Heart right ventricle (tissue), 16 donors: ENCODE measurements at regions not wholly inside any gene's neighbourhood (a gene's known extent, or its start where the extent isn't known, plus 50 kb on each side); places are given as distances from the start of the nearest gene placed in this dataset.

Source experiments
- ATAC-seq, 8 donors: fragments of 200-7000 bp; cut with Tn5 transposase; one replicate each; pipeline ENCODE4 v1.9.1; 2020; ENCODE audit warnings: mild to moderate bottlenecking in 8 of 8, moderate library complexity in 8 of 8, moderate number of reproducible peaks in 1 of 8
- DNase-seq, 2 donors: peaks; one replicate each; pipeline ENCODE4 v3.0.0-alpha.2; 2020
- H3K27ac ChIP-seq, 10 donors: fragments of 200-600 bp; sonication (generic) in 2 of 10; one replicate each; pipeline versions ENCODE4 v1.5.0 to v1.8.0; 2020 to 2022; ENCODE audit warnings: mild to moderate bottlenecking in 3 of 10
- H3K27me3 ChIP-seq, 7 donors: fragments of 200-600 bp; one replicate each; pipeline ENCODE4 v1.8.0; 2021 to 2022; ENCODE audit warnings: mild to moderate bottlenecking in 2 of 7
- H3K36me3 ChIP-seq, 9 donors: fragments of 200-600 bp; sonication (generic) in 1 of 9; one replicate each; pipeline versions ENCODE4 v1.5.0 to v1.8.0; 2020 to 2022; ENCODE audit warnings: mild to moderate bottlenecking in 2 of 9
- H3K4me1 ChIP-seq, 9 donors: fragments of 200-600 bp; sonication (generic) in 1 of 9; one replicate each; pipeline versions ENCODE4 v1.5.0 to v1.8.0; 2020 to 2022; ENCODE audit warnings: mild to moderate bottlenecking in 4 of 9
- H3K4me3 ChIP-seq, 10 donors: fragments of 200-600 bp; sonication (generic) in 2 of 10; one replicate each; pipeline versions ENCODE4 v1.5.0 to v1.8.0; 2020 to 2022; ENCODE audit warnings: mild to moderate bottlenecking in 7 of 10, moderate library complexity in 2 of 10
- H3K9me3 ChIP-seq, 11 donors: fragments of 200-600 bp in 10 of 11; sonication (generic) in 2 of 11; one replicate each; pipeline versions ENCODE4 v1.5.0 to v1.8.0; 2013 to 2022; ENCODE audit warnings: mild to moderate bottlenecking in 2 of 11, control low read depth in 1 of 11, moderate library complexity in 1 of 11
- CTCF ChIP-seq, 9 donors: fragments of 200-600 bp; sonication (generic) in 2 of 9; IDR thresholded peaks; one replicate each; pipeline versions ENCODE4 v1.5.0 to v1.8.0; 2021 to 2022; ENCODE audit warnings: antibody characterized with exemption in 9 of 9, mild to moderate bottlenecking in 5 of 9, moderate library complexity in 1 of 9
- WGBS, 2 donors: extraction: QIAGEN DNeasy Blood & Tissue Kit; methylation state at CpG; one replicate each; pipeline ENCODE4 v1.1.7; 2013; ENCODE audit warnings: inconsistent platforms in 1 of 2; 5-methylcytosine and 5-hydroxymethylcytosine counted together
- intact Hi-C, 10 donors: fragments of 100-400 bp; cut with DNase I; formaldehyde crosslinking; loops; one replicate each; pipeline versions ENCODE4 v1.11.1 to v1.14.2; 2022
- donor health status: Arrhythmogenic right ventricular cardiomyopathy.
- donor health status: ischemic (EF 13 %, LVEDD 7.1; RV severe dilation, severe dysfunction).
- donor health status: healthy with polysubstance abuse.
- donor health status: DM: no; HTN: yes; CAD: no.
- donor health status: DM: no; HTN: no; CAD: no.
- donor health status: ischemic (EF 25% LVEDD 6.9; RV normal size, moderate dysfunction).
- donor health status: ischemic (EF 25% LVEDD 5.7; RV mildly dilated, moderate dysfunction).
- donor health status: healthy.
- donor health status: DM: yes; HTN: yes; CAD: no.
- donor health status: Ischemic cardiomyopathy.
- donor health status: ischemic (EF 35%, LVEDD 5.7; RV mildly dilated, moderate dysfunction).
- donor health status: nonischemic (EF 11% LVEDD 7.7; RV severe dilation, severe dysfunction).
- donor health status: DM: yes; HTN: yes; CAD: no.
- donor health status: PGD.
- donor health status: ischemic (EF 29% LVEDD 5.4; RV normal size, mild dysfunction).
- donor health status: nonischemic (EF 23%, LVEDD 6.1; RV moderate dilation, normal function).

- Histone ChIP-seq H3K27ac (no peak overlapping the region), H3K4me1 (no peaks in the 10 kb centered on the region), H3K27me3 (peaks cover 0 to 72% (median 62%) of the 10 kb centered on the region in 7 donors), H3K9me3 (no peaks in the 10 kb centered on the region), H3K4me3 (no peak overlapping the region), H3K36me3 (no peaks in the 10 kb centered on the region)
- ATAC-seq (no peak), DNase-seq (no peak)
- TF ChIP-seq CTCF (IDR thresholded peaks at IDR 0.05) = no peak
- WGBS, 2 donors = 70 to 71% methylated on average over 4 of the region's 4 CpGs
- intact Hi-C loops = no loop called here
Measured at GRCh38 chr11:116510166-116510565, 262.6 kb downstream of the BUD13 start.

- intact Hi-C loops = no loop called here
- DNase-seq (no peak), ATAC-seq (no peak)
- WGBS, 2 donors = 43 to 46% methylated on average over 3 of the region's 3 CpGs
- Histone ChIP-seq H3K27ac (no peak overlapping the region), H3K4me1 (no peaks in the 10 kb centered on the region), H3K4me3 (no peak overlapping the region), H3K36me3 (no peaks in the 10 kb centered on the region), H3K27me3 (peaks cover 0 to 76% (median 57%) of the 10 kb centered on the region in 7 donors), H3K9me3 (no peaks in the 10 kb centered on the region)
- no peak for TF ChIP-seq CTCF (IDR thresholded peaks at IDR 0.05)
Measured at GRCh38 chr11:116509551-116509950, 263.2 kb downstream of the BUD13 start.

GRCh38 chr11:116507849-116508695 lies 264.7 kb downstream of the BUD13 start:
- 65 to 75% methylated on average over 8 of the region's 8 CpGs for WGBS, 2 donors
- DNase-seq = no peak
- Histone ChIP-seq H3K27ac (no peak overlapping the region), H3K4me1 (no peaks in the 10 kb centered on the region), H3K36me3 (no peaks in the 10 kb centered on the region), H3K9me3 (no peaks in the 10 kb centered on the region), H3K4me3 (no peak overlapping the region), H3K27me3 (peaks cover 0 to 68% (median 48%) of the 10 kb centered on the region in 7 donors)
- intact Hi-C loops = no loop called here
- ATAC-seq = no peak
- no peak for TF ChIP-seq CTCF (IDR thresholded peaks at IDR 0.05)

GRCh38 chr11:116507016-116507415 lies 265.8 kb downstream of the BUD13 start:
- Histone ChIP-seq H3K27ac (no peak overlapping the region), H3K4me3 (no peak overlapping the region), H3K27me3 (peaks cover 0 to 57% (median 42%) of the 10 kb centered on the region in 7 donors), H3K9me3 (no peaks in the 10 kb centered on the region), H3K36me3 (no peaks in the 10 kb centered on the region), H3K4me1 (no peaks in the 10 kb centered on the region)
- intact Hi-C loops = no loop called here
- DNase-seq (no peak), ATAC-seq (no peak)
- 76 to 85% methylated on average over 4 of the region's 4 CpGs for WGBS, 2 donors
- TF ChIP-seq CTCF (IDR thresholded peaks at IDR 0.05) = no peak
